DMS53 (cell line): ENCODE measurements at regions not wholly inside any gene's neighbourhood (a gene's known extent, or its start where the extent isn't known, plus 50 kb on each side); places are given as distances from the start of the nearest gene placed in this dataset.
"Not testable (repeated sequence)": the region's sequence is repeated elsewhere in the genome, so short reads cannot be mapped to it uniquely, and the experiment has no call there.

ENCODE experiments used
- DNase-seq: peaks from one replicate; lab custom pipeline; 2025; lab: John Stamatoyannopoulos, UW

DNA sequence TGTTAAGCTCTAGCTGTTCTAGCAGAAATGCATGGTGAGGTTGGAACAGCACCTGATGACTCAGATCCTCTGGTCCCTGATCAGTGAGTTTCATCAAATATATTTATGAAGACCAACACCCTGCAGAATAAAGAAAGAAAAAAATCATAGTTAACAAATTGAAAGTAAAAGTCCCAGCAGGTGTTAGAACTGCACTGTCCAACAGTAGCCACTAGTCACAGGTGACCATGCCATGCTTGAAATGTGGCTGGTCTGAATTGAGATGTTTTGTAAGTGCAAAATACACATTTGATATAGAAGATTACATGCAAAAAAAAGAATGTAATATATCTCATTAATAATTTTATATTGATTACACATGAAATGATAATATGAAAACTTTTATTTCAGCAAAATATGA, 1010.7 kb upstream of the ZEB2 start:
- peak; percentile 6 for DNase-seq

DNA sequence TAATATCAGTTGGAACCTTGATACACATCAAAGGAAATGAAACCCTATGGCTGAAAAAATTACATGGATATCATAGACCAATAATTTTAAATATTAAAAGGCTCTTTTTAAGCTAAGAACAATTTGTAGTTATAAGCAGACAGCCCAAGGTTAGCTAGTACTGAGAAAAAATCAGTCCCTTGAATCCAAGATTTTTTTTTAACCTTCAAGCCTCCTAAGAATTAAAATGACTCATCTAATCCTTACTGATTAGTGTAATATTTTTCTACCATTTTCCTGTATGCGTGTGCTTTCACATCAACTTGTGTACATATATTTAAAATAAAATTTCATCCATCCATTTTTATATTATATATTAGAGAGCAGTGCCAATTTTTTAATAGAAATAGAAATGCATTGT, 1004.9 kb upstream of the ZEB2 start:
- no peak for DNase-seq

- DNase-seq, result no peak
Observed at GRCh38 chr2:145524303-145524702, 1004.4 kb upstream of the ZEB2 start.

GRCh38 chr2:145519254-145519653, 999.3 kb upstream of the ZEB2 start:
- not testable (repeated sequence) for DNase-seq

DNA sequence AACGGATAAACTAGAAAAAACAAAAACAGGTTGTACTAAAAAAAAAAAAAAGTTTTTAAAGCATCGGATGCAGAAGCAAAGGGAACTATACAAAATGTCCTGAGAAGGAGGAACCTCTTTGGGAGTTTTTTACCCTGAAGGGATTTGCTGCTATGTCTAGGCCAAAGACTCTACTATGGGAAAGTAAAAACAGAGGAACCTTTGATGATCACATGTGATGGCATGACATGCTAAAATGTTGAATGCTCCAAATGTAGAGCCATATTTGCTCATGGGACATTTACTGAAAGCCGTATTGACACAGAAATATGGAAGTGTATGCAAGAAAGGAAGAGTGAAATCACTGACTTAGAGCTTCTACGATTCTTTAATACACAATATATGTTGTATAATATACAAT, 992.0 kb upstream of the ZEB2 start:
- no peak for DNase-seq

GRCh38 chr2:145503511-145503910, 983.6 kb upstream of the ZEB2 start:
- no peak for DNase-seq

DNA sequence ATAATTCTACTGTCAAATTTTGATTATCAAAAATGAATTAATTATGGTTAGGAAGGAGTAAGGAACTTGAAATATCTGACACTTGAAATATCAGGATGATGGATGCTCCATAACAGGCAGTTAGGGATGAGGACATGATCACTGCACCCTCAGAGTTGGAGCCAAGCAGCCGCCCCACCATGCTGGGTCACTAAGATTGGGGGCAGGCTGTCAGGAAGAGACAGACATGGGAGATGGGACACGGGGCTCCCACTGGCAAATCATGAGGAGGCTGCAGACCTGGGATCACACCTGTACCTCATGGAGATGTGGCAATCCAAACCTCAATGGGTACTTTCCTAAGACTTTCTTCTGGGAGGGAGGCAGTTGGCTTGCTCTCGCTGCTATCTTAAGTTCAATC, 982.0 kb upstream of the ZEB2 start:
- no peak for DNase-seq

DNA sequence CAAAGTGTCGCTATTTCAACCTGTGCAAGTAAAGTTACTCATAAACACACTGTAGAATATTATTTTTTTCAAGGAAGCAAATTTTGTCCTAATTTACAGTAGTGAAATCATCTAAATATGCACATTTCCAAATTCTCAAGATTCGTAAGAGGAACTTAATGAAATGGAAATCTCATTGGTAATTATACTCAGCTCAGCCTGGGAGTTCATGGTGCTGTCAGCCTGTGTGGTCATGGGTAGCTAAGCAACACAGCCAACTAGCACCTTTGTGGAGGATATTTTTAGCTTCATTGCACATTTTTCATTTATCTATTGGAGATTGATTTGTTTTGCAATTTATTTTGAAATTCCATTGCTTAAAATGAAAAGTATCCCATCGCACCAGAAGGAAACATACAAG, 975.7 kb upstream of the ZEB2 start:
- no peak for DNase-seq

DNA sequence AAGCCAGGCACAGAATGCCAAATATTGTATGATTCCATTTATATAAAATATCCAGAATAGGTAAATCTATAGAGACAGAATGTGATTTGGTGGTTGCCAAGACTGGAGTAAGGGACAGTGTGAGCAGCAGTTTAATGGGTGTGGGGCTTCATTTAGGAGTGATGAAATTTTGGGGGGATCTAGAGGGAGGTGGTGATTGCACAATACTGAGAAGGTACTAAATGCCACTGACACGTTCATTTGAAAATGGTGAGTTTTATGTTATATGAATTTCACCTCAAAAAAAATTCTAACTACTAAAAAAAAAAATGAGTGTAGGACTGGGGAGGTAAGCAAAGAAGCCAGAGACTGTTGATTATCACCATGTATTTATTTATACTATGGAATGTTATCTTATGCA, 974.5 kb upstream of the ZEB2 start:
- DNase-seq, result no peak

DNA sequence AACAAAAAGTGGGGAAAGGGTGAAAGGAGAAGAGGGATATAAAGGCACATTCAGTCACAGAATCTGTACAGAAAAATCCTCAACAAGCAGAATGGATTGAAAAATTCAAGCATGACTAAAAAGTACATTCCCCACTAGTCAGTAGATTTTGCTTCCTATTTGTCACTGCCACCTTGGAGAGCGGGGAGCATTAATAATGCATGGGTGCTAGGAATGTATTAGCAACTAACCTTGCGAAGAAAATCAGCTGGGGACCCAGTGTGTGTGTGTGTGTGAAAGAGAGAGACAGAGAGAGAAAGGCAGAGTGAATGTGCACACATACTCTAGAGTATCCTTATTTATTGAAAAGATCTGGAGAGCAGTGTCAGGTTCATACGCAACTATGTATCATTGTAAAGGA, 968.7 kb upstream of the ZEB2 start:
- DNase-seq, result no peak

DNA sequence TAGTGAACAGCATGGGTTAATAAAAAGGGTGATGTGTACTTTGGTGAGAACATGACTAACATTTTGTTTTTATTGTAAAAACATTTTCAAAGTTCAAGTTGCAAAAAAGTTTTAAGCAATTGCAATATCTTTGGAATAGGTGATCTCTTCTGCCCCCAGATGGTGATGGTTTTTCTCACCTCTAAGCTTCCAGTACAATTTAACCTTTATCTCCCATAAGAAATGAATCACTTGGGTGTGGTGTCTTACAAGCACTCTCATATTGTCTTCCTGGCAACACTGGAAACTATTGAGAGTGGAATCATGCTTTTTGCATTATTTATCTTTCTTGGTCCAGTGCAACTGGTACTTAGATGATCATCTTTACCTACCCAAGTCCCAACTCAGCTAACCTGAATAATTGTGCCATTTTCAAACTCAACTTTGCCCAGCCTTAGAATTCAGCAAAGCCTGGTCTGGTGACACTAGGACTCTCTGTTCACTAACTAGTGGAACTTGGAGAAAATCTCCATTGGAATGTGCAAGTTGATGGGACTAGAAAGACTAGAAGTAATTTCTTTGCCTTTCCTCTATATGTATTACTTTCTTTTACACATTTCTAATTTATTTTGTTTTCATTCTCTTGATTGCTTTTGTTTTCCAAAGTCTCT, 964.7 kb upstream of the ZEB2 start:
- peak; percentile 0 for DNase-seq

- no peak for DNase-seq
Observed at GRCh38 chr2:145483854-145484253, 963.9 kb upstream of the ZEB2 start.

- DNase-seq, result no peak
Observed at GRCh38 chr2:145481334-145481922, 961.5 kb upstream of the ZEB2 start.

- DNase-seq, result no peak
Observed at GRCh38 chr2:145464866-145465265, 944.9 kb upstream of the ZEB2 start.

DNA sequence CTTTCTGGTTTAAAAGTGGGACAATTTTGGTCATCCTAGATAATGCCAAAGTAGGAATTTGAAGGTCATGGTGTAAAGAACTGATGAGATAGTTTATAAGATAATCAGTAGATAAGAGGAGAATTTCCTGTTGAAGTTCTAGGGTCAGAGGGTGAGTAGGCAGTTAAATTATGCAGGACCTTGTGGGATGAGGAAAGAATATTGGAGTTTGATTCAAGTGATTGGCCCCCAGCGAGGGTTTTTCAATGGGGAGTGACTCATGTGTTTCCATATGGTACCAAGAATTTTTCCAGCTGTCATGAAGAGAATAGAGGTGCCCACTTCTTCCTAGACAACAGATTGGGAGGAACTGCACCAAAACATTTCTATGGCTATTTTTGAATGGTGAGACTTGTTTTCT, 940.2 kb upstream of the ZEB2 start:
- no peak for DNase-seq

DNA sequence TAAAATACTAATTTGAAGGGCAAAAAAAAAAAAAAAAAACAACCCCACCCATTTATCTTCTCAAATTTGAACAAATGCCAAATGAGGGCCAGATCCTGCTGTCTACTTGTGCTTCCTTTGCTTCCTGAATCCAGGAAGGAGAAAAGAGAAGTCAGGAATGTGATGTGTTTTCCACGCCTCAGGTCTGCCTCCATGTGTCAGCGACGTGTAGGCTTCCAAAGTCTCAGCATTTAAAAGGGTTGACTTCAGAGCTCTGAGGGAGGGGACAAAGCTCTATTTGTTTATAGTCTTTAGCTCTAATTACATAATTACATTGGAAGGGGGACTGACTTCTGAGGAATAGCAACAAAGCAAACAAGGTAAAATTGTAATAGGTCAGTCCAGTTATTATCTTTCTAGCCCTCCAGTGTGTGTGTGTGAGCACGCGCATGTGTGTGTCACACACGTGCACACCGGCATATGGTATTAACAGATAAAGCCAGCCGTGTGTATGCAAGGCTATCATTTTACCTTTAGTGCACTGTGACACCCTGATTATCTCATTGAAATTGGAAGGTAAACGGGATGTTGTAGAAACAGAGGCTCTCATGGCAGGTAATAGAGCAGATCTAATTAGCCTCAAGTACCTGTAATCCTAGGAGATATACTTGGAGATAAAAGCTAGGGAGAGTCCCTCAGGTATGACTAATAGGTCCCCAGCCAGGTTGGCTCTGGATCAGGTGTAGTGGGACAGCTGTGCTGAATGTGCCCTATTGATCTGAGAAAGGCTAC, 911.4 kb upstream of the ZEB2 start:
- peak; percentile 90 for DNase-seq

GRCh38 chr2:145423809-145424208, 903.9 kb upstream of the ZEB2 start:
- DNase-seq, result no peak

- no peak for DNase-seq
Observed at GRCh38 chr2:145422576-145422975, 902.7 kb upstream of the ZEB2 start.

DNA sequence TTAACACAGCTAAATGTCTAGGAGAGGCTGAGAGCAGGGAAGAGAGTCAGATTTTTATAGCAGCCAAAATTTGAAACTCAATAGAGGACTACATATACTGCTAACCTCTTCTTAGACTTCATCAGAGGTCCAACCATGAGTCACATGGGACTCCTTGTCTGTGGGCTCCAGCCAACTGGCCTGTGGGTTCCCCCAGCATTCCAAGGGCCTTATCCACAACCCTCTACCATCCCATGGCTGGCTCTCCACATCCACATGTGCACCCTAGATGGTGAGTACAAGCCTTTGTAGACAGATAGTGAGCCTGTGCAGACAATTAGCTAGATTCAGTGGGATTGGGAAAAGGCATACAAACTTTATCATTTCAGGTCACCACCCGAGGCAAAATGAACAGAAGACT, 901.9 kb upstream of the ZEB2 start:
- DNase-seq, result no peak

DNA sequence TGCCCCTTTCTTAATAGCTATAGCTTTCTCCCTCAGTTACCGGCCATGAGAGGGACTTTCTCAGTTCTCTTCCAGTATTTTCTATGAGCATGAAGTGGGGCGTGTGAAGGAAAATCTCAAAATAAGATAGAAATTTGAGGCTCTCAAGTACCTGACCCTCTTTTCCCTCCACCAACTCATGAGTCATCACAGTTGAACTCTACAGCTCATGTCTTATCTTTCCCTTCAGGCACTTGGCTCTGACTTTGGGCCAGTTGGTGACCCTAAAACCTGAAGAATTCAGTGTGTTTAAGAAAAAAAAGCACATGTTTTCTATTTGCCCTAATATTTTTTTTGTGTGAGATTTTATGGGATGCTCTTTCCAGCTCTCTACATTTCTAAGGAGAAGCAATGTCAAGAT, 896.7 kb upstream of the ZEB2 start:
- DNase-seq, result no peak

GRCh38 chr2:145415151-145415550, 895.2 kb upstream of the ZEB2 start:
- DNase-seq, result no peak

GRCh38 chr2:145413261-145414030, 893.5 kb upstream of the ZEB2 start:
- no peak for DNase-seq

DNA sequence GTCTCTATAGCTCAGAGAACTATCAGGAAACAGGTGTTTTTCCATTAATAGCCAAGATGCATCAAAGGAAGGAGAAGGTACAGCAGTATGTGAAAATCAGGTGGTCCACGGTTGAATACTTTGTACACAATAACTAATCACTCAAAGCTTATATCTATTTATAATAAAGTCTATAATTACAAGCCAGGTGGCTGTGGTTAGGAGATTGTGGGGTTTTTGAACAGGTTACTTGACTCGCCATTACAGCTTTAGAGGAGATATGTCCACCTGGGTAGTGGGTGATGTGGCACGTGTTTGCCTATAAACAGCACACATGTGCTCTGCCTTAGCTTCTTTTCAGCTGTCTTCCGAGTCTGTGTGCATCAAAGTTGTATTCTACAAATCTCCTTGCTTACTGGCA, 892.2 kb upstream of the ZEB2 start:
- DNase-seq, result peak; percentile 2
